Activated CD4-positive, alpha-beta memory T cell treated with anti-CD3 and anti-CD28 coated beads for 36 hours (primary cell): ENCODE measurements at regions not wholly inside any gene's neighbourhood (a gene's known extent, or its start where the extent isn't known, plus 50 kb on each side); places are given as distances from the start of the nearest gene placed in this dataset.
"Not testable (repeated sequence)": the region's sequence is repeated elsewhere in the genome, so short reads cannot be mapped to it uniquely, and the experiment has no call there.

Source experiments
- CTCF ChIA-PET: fragments of 350-600 bp; sonication (Branson Sonifier 250); formaldehyde crosslinking; loops from one replicate; lab custom pipeline; 2021; ENCODE audit warnings: antibody characterized with exemption, inconsistent platforms; lab: Charles Lee
- POLR2A ChIA-PET: fragments of 350-600 bp; sonication (Branson Sonifier 250); formaldehyde crosslinking; loops from one replicate; lab custom pipeline; 2021; ENCODE audit warnings: antibody characterized with exemption; lab: Charles Lee
- DNase-seq: peaks from one replicate; pipeline ENCODE4 v3.0.0-alpha.2; 2020
- H3K27ac Mint-ChIP-seq: one replicate; pipeline ENCODE4 v1.8.0; 2021; ENCODE audit warnings: mixed read lengths
- H3K27me3 Mint-ChIP-seq: one replicate; pipeline ENCODE4 v1.8.0; 2021; ENCODE audit warnings: mixed read lengths
- H3K36me3 Mint-ChIP-seq: one replicate; pipeline ENCODE4 v1.8.0; 2021; ENCODE audit warnings: mixed read lengths
- H3K4me1 Mint-ChIP-seq: one replicate; pipeline ENCODE4 v1.8.0; 2021; ENCODE audit warnings: low read depth, mixed read lengths
- H3K4me3 Mint-ChIP-seq: one replicate; pipeline ENCODE4 v1.8.0; 2021; ENCODE audit warnings: mild to moderate bottlenecking, mixed read lengths
- H3K9me3 Mint-ChIP-seq: one replicate; pipeline ENCODE4 v1.8.0; 2021; ENCODE audit warnings: mixed read lengths
- intact Hi-C: fragments of 100-400 bp; cut with micrococcal nuclease; formaldehyde crosslinking; loops from one replicate; pipeline ENCODE4 v1.15.1; 2023

DNA sequence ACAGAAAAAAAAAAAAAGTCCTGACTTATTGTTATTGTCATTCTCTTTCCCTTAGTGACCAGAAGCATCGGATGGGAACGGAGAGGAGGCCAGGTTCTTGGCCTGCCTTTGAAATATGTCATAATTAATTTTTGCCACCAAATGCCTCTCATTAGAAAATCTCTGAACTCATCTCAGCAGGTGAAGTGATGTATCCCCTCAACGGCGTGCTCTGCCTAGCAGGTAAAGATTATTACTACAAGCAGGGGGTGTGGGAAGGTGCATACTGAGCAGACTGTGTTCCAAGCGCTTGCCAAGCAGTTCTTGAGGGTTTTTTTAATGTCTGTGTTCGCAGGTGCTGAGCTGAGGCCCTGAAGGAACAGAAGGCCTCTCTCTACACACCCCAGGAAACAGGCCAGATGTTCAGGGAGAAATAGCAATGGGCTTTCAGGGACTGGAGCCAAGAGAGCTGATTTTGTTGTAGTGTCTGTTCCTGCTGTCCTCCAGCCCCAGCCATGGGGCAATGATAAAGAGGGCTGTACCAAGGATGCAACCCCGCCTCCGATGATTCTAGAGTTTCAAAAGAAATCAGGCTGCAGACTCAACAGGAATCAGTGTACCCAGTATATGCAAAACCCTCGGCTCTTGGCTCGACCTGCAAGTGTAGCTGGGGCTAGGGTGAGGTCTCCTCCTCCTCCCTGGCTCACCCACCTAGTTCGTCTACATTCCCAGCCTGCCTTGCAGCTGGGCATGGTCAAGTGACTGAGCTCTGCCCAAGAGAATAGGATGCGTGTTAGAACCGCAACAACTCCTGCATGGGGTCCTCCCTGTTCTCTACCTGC, 181.4 kb upstream of the LRRC61 start:
- POLR2A ChIA-PET, H3K27ac Mint-ChIP-seq, H3K4me1 Mint-ChIP-seq, H3K36me3 Mint-ChIP-seq, CTCF ChIA-PET, H3K4me3 Mint-ChIP-seq, H3K9me3 Mint-ChIP-seq, DNase-seq, intact Hi-C loops, H3K27me3 Mint-ChIP-seq: not testable (repeated sequence)

DNA sequence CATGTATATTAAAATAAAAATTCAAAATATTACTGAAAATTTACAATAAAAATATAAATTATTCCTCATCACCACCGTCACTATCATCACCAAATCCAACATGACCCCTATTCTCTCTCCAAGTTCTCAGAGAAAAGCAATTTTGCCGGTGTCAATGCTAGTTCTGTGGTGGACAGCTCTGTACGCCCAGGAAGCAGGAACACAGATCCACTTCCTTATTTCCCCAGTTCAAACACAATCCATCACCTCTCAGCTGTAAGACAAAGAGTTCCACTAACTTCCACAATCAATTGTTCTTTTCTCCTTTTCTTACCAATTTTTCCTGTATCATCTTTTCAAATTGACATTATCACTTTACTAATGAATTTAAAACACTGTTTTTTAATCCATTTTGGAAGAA, 177.0 kb upstream of the LRRC61 start:
- H3K4me3 Mint-ChIP-seq, POLR2A ChIA-PET, intact Hi-C loops, H3K27ac Mint-ChIP-seq, DNase-seq, H3K4me1 Mint-ChIP-seq, CTCF ChIA-PET, H3K36me3 Mint-ChIP-seq, H3K27me3 Mint-ChIP-seq, H3K9me3 Mint-ChIP-seq: not testable (repeated sequence)

DNA sequence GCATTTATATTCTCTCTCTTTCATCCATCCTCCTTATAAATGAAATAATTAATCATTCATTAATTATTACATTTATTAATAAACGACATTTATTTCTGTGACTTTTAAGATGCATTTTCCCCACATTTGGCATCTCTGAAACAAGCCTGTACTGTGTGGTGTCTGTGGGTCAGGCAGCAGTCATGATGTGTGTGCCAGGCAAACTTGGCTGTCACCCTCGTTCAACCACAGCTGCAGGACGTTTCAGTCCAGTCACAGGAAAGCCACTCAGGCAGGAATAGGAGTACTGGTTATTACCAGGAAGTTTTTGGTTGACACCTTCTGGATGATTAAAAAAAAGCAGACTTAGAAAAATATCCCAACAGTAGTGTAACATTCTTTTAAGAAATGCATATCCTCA, 175.6 kb upstream of the LRRC61 start:
- CTCF ChIA-PET, H3K4me1 Mint-ChIP-seq, POLR2A ChIA-PET, H3K27me3 Mint-ChIP-seq, intact Hi-C loops, H3K27ac Mint-ChIP-seq, DNase-seq, H3K36me3 Mint-ChIP-seq, H3K9me3 Mint-ChIP-seq, H3K4me3 Mint-ChIP-seq: not testable (repeated sequence)

DNA sequence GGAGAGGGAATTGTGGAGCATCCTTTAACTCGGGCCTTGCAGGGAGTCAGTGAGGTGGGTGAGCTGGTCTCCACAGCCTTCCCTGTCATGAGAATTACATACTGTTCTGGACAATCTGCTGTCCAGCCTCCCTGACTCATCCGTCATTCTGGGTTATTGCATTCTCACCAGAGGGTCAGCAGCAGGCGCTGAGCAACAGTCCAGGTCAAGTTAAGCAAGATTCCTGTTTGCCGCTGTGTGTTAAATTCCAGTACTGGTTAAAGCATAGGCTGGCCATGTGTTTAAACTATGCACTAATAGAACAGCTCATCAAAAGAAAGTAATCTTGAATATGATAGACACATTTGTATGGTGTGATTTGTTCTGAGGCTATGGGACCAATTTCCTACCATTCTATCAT, 167.1 kb upstream of the LRRC61 start:
- H3K4me3 Mint-ChIP-seq, H3K27ac Mint-ChIP-seq, DNase-seq, H3K36me3 Mint-ChIP-seq, POLR2A ChIA-PET, H3K27me3 Mint-ChIP-seq, H3K4me1 Mint-ChIP-seq, intact Hi-C loops, H3K9me3 Mint-ChIP-seq, CTCF ChIA-PET: not testable (repeated sequence)

DNA sequence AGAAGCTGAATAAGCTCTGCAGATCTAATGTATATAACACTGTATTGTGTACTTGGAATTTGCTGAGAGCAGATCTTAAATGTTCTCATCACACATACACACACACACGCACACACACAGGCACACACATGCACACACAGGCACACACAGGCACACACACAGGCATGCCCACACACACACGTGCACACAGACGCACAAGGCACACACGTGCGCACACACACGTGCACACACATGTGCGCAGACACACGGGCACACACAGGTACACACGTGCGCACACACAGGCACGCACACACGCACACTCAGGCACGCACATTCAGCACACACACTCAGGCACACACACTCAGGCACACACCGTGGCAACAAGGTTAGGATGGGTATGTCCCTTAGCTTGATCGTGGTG, 164.5 kb upstream of the LRRC61 start:
- DNase-seq, H3K9me3 Mint-ChIP-seq, POLR2A ChIA-PET, H3K27me3 Mint-ChIP-seq, H3K4me1 Mint-ChIP-seq, CTCF ChIA-PET, H3K36me3 Mint-ChIP-seq, H3K4me3 Mint-ChIP-seq, intact Hi-C loops, H3K27ac Mint-ChIP-seq: not testable (repeated sequence)

DNA sequence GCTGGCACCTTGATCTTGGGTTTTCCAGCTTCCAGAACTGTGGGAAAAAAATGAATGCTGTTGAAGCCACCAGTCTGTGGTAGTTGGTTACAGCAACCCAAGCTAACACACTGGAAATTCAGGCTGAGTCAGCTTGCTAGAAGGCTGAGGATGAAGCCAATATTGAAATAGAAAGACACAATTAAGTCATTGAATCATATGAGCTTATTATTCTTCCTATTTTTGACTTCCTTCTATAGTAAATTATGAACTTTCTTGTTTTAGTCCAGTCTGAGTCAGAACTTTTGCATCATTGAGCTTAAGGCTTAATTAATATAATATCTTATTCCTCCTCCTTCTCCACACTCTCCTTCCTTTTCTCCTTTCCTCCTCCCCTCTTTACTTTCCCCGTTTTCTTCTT, 153.6 kb upstream of the LRRC61 start:
- H3K36me3 Mint-ChIP-seq, H3K9me3 Mint-ChIP-seq, CTCF ChIA-PET, DNase-seq, intact Hi-C loops, H3K4me1 Mint-ChIP-seq, H3K4me3 Mint-ChIP-seq, H3K27ac Mint-ChIP-seq, POLR2A ChIA-PET, H3K27me3 Mint-ChIP-seq: not testable (repeated sequence)

- H3K27ac Mint-ChIP-seq, H3K27me3 Mint-ChIP-seq, POLR2A ChIA-PET, H3K9me3 Mint-ChIP-seq, H3K36me3 Mint-ChIP-seq, H3K4me1 Mint-ChIP-seq, intact Hi-C loops, CTCF ChIA-PET, DNase-seq, H3K4me3 Mint-ChIP-seq: not testable (repeated sequence)
Observed at GRCh38 chr7:150169943-150170490, 153.1 kb upstream of the LRRC61 start.

DNA sequence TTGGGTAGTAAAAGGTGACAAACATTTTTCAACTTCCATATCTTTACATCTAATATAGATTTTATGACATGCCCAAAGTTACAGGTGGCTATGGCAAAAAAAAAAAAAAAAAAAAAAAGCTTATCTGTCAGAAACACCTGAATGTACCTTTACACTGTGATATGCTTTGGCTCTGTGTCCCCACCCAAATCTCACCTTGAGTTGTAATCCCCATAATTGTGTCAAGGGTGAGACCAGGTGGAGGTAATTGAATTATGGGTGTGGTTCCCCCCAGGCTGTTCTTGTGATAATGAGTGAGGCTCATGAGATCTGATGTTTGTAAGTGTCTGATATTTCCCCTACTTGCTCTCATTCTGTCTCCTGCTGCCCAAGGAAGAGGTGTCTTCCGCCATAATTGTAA, 139.6 kb upstream of the LRRC61 start:
- H3K36me3 Mint-ChIP-seq, CTCF ChIA-PET, DNase-seq, POLR2A ChIA-PET, intact Hi-C loops, H3K9me3 Mint-ChIP-seq, H3K4me1 Mint-ChIP-seq, H3K27me3 Mint-ChIP-seq, H3K4me3 Mint-ChIP-seq, H3K27ac Mint-ChIP-seq: not testable (repeated sequence)

GRCh38 chr7:150189963-150190362, 133.2 kb upstream of the LRRC61 start:
- H3K36me3 Mint-ChIP-seq, H3K27me3 Mint-ChIP-seq, intact Hi-C loops, DNase-seq, CTCF ChIA-PET, H3K27ac Mint-ChIP-seq, H3K4me1 Mint-ChIP-seq, H3K9me3 Mint-ChIP-seq, POLR2A ChIA-PET, H3K4me3 Mint-ChIP-seq: not testable (repeated sequence)

DNA sequence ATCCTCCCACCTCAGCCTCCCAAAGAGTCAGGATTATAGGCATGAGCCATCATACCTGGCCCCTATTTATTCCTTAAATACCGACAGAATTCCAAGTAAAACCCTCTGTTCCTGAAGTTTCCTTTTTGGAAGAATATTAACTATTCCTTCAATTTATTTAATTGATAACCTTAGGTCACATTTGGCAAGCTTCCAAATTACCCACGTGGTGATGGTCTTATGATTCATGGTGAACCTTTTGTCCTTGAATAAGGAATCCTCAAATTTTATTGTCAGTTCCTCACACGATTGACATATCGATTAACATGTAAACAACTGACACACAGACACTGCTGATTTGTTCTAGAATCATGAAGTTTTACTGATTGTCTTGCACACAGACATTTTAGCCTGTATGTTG, 130.6 kb upstream of the LRRC61 start:
- H3K4me1 Mint-ChIP-seq, POLR2A ChIA-PET, CTCF ChIA-PET, H3K27me3 Mint-ChIP-seq, H3K36me3 Mint-ChIP-seq, H3K4me3 Mint-ChIP-seq, intact Hi-C loops, H3K27ac Mint-ChIP-seq, DNase-seq, H3K9me3 Mint-ChIP-seq: not testable (repeated sequence)

DNA sequence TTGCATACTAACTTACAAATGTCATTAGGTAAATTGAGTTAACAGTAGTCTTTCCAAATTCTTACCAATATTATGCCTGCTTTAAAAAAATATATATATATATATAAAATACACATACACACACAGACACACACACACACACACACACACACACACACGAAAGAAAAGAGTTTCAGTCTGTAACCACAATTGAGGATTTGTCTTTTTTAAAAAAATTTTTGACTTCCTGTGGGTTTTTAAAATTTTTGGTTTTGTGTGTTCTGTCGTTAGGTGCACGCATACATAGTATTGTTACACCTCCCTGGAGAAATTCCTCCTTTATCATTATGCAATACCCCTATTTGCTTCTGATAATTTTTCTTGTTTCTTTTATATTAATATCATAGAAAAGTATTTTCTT, 129.3 kb upstream of the LRRC61 start:
- H3K4me1 Mint-ChIP-seq, H3K27ac Mint-ChIP-seq, H3K36me3 Mint-ChIP-seq, H3K27me3 Mint-ChIP-seq, DNase-seq, H3K4me3 Mint-ChIP-seq, POLR2A ChIA-PET, H3K9me3 Mint-ChIP-seq, intact Hi-C loops, CTCF ChIA-PET: not testable (repeated sequence)
